Limb (tissue), 2 donors: ENCODE measurements at regions not wholly inside any gene's neighbourhood (a gene's known extent, or its start where the extent isn't known, plus 50 kb on each side); places are given as distances from the start of the nearest gene placed in this dataset.
A peak's percentile ranks its signal among the peaks of the same experiment; 100 is the strongest.

Source experiments
- DNase-seq, 2 donors: peaks; one replicate each; pipeline ENCODE4 v3.0.0-alpha.2; 2016; ENCODE audit errors: extremely low spot score in 2 of 2

DNA sequence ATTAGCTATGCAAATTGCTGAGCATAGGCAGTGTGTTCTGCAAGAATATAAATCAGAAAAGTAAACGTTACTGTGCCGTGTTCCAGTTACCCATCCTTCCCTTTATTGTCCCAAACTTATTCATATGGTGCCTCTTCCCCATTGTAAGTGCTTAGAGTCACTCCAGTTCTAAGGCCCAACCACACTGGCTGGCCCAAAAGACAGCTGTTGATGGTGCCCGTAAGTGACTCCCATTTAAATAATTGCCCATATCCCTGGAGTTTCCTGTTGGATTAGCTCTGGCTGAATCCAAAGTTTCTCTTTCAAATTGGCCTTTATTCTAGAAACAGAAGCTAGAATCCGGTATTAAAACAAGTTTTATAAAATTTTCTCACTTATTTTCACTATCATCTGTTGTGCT, 400.1 kb upstream of the DDHD1 start:
- DNase-seq, result no peak

- DNase-seq, result no peak
Measured at GRCh38 chr14:53551862-53552261, 398.7 kb upstream of the DDHD1 start.

DNA sequence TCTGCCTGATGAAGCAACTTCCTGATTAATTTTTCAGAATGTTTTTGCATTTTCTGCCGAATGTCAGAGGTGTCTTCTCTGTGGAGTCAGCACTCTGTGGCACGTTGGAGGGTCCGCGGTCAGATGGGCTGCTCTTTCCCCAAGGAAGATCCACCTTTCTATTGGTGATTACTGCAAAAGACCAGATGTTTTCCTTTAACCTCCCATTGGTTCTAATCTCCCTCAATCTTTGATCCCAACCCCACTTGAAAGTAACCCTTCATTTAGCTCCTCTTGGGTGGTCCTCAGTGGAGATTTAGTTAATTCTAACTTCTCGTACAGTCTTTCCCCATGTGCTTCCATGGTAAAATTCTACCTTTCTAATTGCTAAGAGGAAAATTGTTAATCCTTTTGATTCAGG, 397.7 kb upstream of the DDHD1 start:
- DNase-seq, result no peak

GRCh38 chr14:53549956-53550355, 396.8 kb upstream of the DDHD1 start:
- DNase-seq, result no peak

DNA sequence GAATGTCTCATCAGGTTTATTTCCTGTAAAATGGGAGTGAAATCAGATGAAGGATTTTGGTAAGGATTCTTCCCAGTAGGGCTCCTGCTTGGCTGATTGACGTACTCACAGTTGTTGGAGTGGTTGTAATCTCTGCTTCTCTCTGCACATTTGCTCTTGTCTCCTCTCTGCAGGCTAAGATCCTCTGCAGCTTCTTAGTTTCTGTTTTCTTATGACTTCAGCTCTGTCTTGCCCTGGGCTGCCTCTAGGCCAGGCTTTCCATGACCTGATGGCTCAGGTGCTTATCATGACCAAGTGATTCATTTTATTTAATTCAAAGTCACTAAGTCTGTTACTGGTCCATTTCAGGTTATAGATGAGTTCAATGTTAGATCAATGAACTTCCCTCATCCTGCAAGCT, 394.5 kb upstream of the DDHD1 start:
- DNase-seq, result no peak

- no peak for DNase-seq
Measured at GRCh38 chr14:53545217-53545616, 392.1 kb upstream of the DDHD1 start.

DNA sequence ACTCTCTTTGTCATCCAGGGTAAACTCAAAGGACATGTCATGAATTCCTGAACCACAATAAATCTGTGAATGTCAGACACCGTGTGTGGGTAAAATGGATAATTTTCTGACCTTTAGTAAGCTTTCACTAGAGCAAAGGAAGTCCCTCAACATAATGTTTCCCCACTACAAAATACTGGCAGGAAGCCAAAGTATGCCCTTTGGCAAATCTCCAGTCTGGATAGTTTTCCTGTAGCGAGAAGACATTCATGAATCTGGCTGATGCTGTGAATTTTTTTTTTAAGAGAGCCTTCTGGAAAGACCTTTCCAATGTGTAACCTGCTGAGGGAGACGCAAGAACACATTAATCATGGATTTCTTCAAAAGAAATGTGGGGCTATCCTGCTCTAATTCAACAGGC, 389.6 kb upstream of the DDHD1 start:
- DNase-seq, result peak; percentile 50 to 70

DNA sequence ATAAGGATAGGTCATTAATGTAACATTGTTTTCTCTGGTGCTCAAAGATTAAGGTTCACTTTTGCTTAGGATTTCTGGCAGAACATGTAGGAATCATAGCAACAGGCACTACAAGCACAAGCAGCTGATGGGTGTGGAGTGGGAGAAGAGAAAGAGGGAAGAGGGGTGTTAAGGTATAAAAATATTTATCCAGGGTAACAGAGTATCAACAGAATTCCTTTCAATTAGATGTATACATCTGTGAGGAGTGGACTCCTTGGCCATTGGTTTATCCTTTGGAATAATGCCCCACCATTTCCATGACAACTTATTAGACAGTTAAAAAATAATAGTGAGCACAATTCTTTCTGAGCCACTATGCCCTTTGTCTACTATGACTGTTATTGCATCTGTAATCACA, 388.3 kb upstream of the DDHD1 start:
- DNase-seq, result no peak

GRCh38 chr14:53539489-53540126, 386.5 kb upstream of the DDHD1 start:
- peak; percentile 86 to 88 for DNase-seq

- peak in 1 of 2 donors; percentile 67 for DNase-seq
Measured at GRCh38 chr14:53538316-53538881, 385.3 kb upstream of the DDHD1 start.

- DNase-seq, result peak in 1 of 2 donors; percentile 69
Measured at GRCh38 chr14:53537422-53538315, 384.5 kb upstream of the DDHD1 start.

DNA sequence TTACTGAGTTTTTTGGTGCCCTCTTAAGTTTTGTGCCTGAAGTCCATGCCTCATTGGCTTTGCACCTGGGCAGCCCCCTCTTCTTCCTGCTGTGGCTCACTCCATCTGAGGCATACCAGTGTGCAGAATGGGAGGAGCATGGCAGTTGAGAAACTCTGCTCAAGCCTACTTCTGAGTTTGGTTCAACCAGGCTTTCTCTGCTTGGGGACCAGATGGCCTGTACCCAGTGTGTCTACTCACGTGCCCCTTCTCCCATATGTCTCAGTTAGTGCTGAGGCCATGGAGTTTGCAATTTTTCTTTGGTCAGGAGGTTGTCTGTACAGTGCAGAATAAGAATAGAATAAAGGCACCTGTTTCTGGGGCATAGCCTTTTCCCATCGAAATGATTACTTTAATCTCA, 383.3 kb upstream of the DDHD1 start:
- DNase-seq, result no peak

- DNase-seq, result no peak
Measured at GRCh38 chr14:53534841-53535240, 381.7 kb upstream of the DDHD1 start.

- DNase-seq, result no peak
Measured at GRCh38 chr14:53533384-53533970, 380.4 kb upstream of the DDHD1 start.

DNA sequence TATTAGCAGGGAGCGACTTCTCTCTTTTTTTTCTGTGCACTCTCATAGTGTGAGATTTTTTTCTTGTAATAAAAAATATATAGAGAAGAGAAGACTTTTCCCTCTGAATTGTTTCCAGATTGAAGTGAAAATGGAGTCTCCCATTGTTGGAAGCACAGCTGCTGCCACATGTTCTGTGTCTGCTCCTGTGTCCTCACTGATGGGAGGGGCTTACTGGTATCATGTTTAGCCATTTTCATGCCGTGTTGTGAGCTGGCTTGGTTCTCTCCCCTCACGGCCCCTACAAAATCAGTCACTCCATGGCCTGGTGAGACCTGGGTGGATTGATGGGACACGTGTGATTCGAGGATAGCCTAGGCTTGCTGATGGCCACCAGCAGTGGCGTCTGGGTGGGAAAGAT, 379.7 kb upstream of the DDHD1 start:
- peak in 1 of 2 donors; percentile 72 for DNase-seq

DNA sequence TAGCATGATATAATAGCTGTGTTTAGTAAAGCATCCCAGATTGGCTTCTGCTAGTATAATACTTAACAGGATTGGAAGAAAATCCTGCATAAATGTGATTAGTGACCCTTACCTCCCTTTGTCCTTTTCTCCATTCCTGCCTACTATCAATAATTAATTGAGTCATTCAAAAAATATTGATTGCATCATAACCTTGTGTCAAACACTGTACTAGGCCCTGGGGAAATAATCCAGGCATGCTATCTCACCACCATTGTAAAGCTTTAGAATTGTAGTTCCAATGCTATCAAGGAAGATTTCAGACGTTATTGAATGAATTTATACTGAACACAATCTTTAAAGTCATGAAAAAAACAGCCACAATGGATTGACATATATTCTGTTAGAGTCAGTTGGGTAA, 378.6 kb upstream of the DDHD1 start:
- DNase-seq, result no peak

DNA sequence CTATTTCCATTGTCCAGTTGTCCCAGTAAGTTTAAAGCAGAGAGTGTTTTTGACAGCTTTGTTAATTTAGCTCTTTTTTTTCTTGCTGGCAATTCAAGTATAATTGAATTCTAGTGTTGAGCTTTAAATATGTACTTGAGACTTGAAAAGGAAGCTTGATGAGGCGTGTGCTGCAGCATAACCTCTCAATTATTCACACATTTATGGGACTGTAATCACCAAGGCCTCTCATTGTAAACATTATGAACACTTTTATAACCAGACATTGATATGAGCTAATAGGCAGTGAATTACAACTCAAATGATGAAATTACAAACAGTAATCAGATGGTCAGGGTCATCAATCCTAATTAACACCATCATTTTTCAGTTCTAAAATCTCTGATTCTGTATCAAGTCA, 378.0 kb upstream of the DDHD1 start:
- no peak for DNase-seq

- no peak for DNase-seq
Measured at GRCh38 chr14:53529519-53529918, 376.4 kb upstream of the DDHD1 start.

- peak in 1 of 2 donors; percentile 71 for DNase-seq
Measured at GRCh38 chr14:53528185-53528671, 375.1 kb upstream of the DDHD1 start.

DNA sequence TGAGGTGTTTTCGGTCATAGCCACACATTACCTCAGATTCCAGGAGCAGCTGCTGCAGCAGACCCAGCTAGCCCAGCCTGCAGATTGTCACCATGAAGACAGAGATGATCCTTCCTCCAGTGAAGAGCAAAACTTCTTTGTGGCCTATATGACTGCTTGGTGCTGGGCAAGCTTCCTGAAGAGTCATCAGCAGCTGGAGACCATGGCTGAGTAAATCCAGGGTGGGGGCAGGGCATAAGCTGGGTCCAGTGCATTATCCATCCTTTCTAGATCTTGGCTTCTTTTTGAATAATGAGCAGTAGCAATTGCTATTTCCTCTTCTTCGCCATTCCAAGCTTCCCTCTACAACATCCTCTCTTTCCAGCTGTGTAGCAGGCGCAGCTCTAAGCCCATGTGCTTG, 373.1 kb upstream of the DDHD1 start:
- DNase-seq, result no peak

DNA sequence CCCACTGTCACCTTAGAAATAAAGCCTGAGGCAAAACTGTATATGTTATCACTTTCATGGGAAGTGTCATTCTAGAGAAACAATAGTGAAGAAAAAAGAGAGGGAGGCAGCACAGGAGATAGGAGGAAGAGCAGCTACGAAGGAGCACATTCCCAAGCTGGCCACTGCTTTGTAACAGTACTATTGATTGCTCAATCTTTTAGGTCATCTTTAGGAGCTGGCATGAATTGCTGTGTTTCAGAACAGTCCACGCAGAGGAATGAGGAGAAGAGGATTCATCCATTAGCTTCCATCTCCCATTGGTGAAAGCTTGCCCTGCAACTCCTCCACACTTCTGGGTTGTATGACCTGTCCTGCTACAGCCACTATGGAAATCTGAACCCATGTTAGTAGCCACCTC, 372.5 kb upstream of the DDHD1 start:
- DNase-seq, result no peak

DNA sequence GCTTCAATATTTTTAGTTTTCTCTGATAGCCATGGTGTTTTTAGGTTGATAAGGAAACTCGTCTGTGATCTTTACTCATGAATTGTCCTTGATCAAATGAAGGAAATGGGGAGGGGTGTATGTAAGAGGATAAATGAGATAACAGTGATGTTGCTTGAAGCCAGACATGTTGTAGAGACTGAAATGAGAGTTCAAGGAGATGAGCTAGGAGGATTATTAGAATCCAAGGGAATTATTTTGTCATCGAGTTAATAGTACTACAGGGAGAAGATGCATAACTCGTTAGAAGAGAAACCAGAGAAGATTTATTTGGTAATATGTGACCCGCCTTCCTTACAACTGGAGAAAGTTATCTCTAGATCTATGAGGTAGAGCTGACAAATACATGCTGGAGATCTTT, 371.3 kb upstream of the DDHD1 start:
- DNase-seq, result no peak
